OCI-LY1 (cell line): ENCODE measurements at regions not wholly inside any gene's neighbourhood (a gene's known extent, or its start where the extent isn't known, plus 50 kb on each side); places are given as distances from the start of the nearest gene placed in this dataset.

Experiments used
- H2AFZ ChIP-seq: fragments of 200-600 bp; sonication (generic), shearing (Covaris generic); 2 replicates; pipeline ENCODE4 v1.6.0; 2014; ENCODE audit warnings: antibody characterized with exemption, mild to moderate bottlenecking, low read length
- H3F3A ChIP-seq: fragments of 200-600 bp; sonication (generic), shearing (Covaris generic); 2 replicates; pipeline ENCODE4 v1.6.0; 2014; ENCODE audit warnings: mild to moderate bottlenecking, antibody characterized with exemption, low read length, moderate library complexity; ENCODE audit not compliant: insufficient read depth
- H3K27ac ChIP-seq: fragments of 200-600 bp; sonication (generic); 2 replicates; pipeline ENCODE4 v1.5.1; 2014; ENCODE audit warnings: low read length, mixed run types, mild to moderate bottlenecking, low read depth; ENCODE audit not compliant: poor library complexity, severe bottlenecking
- H3K27me3 ChIP-seq: fragments of 200-600 bp; sonication (generic); 2 replicates; pipeline ENCODE4 v1.6.0; 2014; ENCODE audit warnings: antibody characterized with exemption, mild to moderate bottlenecking, low read length, moderate library complexity; ENCODE audit not compliant: insufficient read depth
- H3K36me3 ChIP-seq: fragments of 200-600 bp; sonication (generic); 2 replicates; pipeline ENCODE4 v1.6.1; 2014; ENCODE audit warnings: mild to moderate bottlenecking, antibody characterized with exemption, low read length, moderate library complexity, mixed read lengths; ENCODE audit not compliant: insufficient read depth
- H3K4me1 ChIP-seq: fragments of 200-600 bp; sonication (generic); 2 replicates; pipeline ENCODE4 v1.5.1; 2014; ENCODE audit warnings: mild to moderate bottlenecking, low read length, moderate library complexity; ENCODE audit not compliant: insufficient read depth, severe bottlenecking
- H3K4me2 ChIP-seq: fragments of 200-600 bp; sonication (generic), shearing (Covaris generic); 2 replicates; pipeline ENCODE4 v1.6.1; 2014; ENCODE audit warnings: low read length
- H3K4me3 ChIP-seq: fragments of 200-600 bp; sonication (generic); 2 replicates; pipeline ENCODE4 v1.5.1; 2014; ENCODE audit warnings: low read length, low read depth, mild to moderate bottlenecking, mixed read lengths; ENCODE audit not compliant: poor library complexity, severe bottlenecking
- H3K79me2 ChIP-seq: fragments of 200-600 bp; shearing (Covaris generic); 2 replicates; pipeline ENCODE4 v1.6.1; 2016; ENCODE audit warnings: mixed run types, low read length, mixed read lengths; ENCODE audit not compliant: insufficient read depth
- H3K9ac ChIP-seq: fragments of 200-600 bp; sonication (generic), shearing (Covaris generic); 2 replicates; pipeline ENCODE4 v1.6.1; 2014; ENCODE audit warnings: mild to moderate bottlenecking, low read length, mixed read lengths
- H3K9me2 ChIP-seq: fragments of 200-600 bp; sonication (generic), shearing (Covaris generic); 2 replicates; pipeline ENCODE4 v1.6.1; 2014; ENCODE audit warnings: low read depth, mild to moderate bottlenecking, low read length, mixed read lengths
- H3K9me3 ChIP-seq: fragments of 200-600 bp; shearing (Covaris generic); 2 replicates; pipeline ENCODE4 v1.6.1; 2014; ENCODE audit warnings: low read length, mixed read lengths
- H4K20me1 ChIP-seq: fragments of 200-600 bp; sonication (generic), shearing (Covaris generic); 2 replicates; pipeline ENCODE4 v1.6.0; 2016; ENCODE audit warnings: mild to moderate bottlenecking, low read length; ENCODE audit not compliant: insufficient read depth
- CTCF ChIP-seq: fragments of 200-600 bp; sonication (generic), shearing (Covaris generic); IDR thresholded peaks from 2 replicates; pipeline ENCODE4 v1.5.1; 2017; ENCODE audit warnings: mild to moderate bottlenecking, antibody characterized with exemption, low read length, moderate library complexity, mixed read lengths
- EZH2 ChIP-seq: fragments of 200-600 bp; sonication (generic), shearing (Covaris generic); IDR thresholded peaks from 2 replicates; pipeline ENCODE4 v1.8.0; 2017; ENCODE audit warnings: borderline replicate concordance, mixed run types, mild to moderate bottlenecking, antibody characterized with exemption, low read length, moderate library complexity, mixed read lengths

- Histone ChIP-seq H3K4me2 (no peak overlapping the region), H3K9me3 (no peaks in the 10 kb centered on the region), H3K36me3 (no peaks in the 10 kb centered on the region), H3F3A (no peaks in the 10 kb centered on the region), H4K20me1 (no peaks in the 10 kb centered on the region), H3K9me2 (no peaks in the 10 kb centered on the region), H3K79me2 (no peaks in the 10 kb centered on the region), H3K27ac (no peak overlapping the region), H3K9ac (no peak overlapping the region), H2AFZ (no peak overlapping the region), H3K27me3 (0 out of 2 replicates have a peak, but pooled peaks cover 8% of the 10 kb centered on the region), H3K4me3 (no peak overlapping the region), H3K4me1 (peaks cover 29% of the 10 kb centered on the region)
- no peak for TF ChIP-seq CTCF
- no peak for TF ChIP-seq EZH2
Observed at GRCh38 chr17:77385750-77386501, 245.2 kb downstream of the SEC14L1 start.

- Histone ChIP-seq H3K9ac (no peak overlapping the region), H3K4me2 (no peak overlapping the region), H3K36me3 (no peaks in the 10 kb centered on the region), H3F3A (no peaks in the 10 kb centered on the region), H3K27ac (no peak overlapping the region), H4K20me1 (no peaks in the 10 kb centered on the region), H3K27me3 (0 out of 2 replicates have a peak, but pooled peaks cover 8% of the 10 kb centered on the region), H3K9me3 (no peaks in the 10 kb centered on the region), H3K4me1 (peaks cover 23% of the 10 kb centered on the region), H3K4me3 (no peak overlapping the region), H2AFZ (no peak overlapping the region), H3K79me2 (no peaks in the 10 kb centered on the region), H3K9me2 (no peaks in the 10 kb centered on the region)
- TF ChIP-seq CTCF (no peak), EZH2 (no peak)
Observed at GRCh38 chr17:77386502-77387192, 245.9 kb downstream of the SEC14L1 start.

- H4K20me1 ChIP-seq = no peaks in the 10 kb centered on the region
- TF ChIP-seq EZH2 (no peak), CTCF (no peak)
- H3K9me3 ChIP-seq = no peaks in the 10 kb centered on the region
- H2AFZ ChIP-seq = no peak overlapping the region
- no peaks in the 10 kb centered on the region for H3K9me2 ChIP-seq
- no peaks in the 10 kb centered on the region for H3F3A ChIP-seq
- H3K79me2 ChIP-seq = no peaks in the 10 kb centered on the region
- peaks cover 11% of the 10 kb centered on the region for H3K4me1 ChIP-seq
- H3K9ac ChIP-seq = no peak overlapping the region
- H3K36me3 ChIP-seq = no peaks in the 10 kb centered on the region
- H3K27me3 ChIP-seq = 0 out of 2 replicates have a peak, but pooled peaks cover 8% of the 10 kb centered on the region
- H3K4me2 ChIP-seq = no peak overlapping the region
- H3K27ac ChIP-seq = no peak overlapping the region
- H3K4me3 ChIP-seq = no peak overlapping the region
Observed at GRCh38 chr17:77387891-77388290, 247.1 kb downstream of the SEC14L1 start.
